PC-9 (cell line): ENCODE measurements at regions not wholly inside any gene's neighbourhood (a gene's known extent, or its start where the extent isn't known, plus 50 kb on each side); places are given as distances from the start of the nearest gene placed in this dataset.

Experiments used
- EZH2 ChIP-seq: fragments of 200-600 bp; sonication (generic); IDR thresholded peaks from 2 replicates; pipeline ENCODE4 v1.8.0; 2017; ENCODE audit warnings: antibody characterized with exemption, low read depth
- TF ChIP-seq, protein P1 (sequence below): fragments of 200-600 bp; sonication (generic); conservative IDR thresholded peaks from 2 replicates; pipeline ENCODE4 v1.6.1; 2017; ENCODE audit warnings: mixed run types, antibody characterized with exemption, mild to moderate bottlenecking, moderate library complexity

GRCh38 chr3:102151935-102152334 lies 282.9 kb upstream of the ZPLD1 start:
- TF ChIP-seq, protein P1, sequence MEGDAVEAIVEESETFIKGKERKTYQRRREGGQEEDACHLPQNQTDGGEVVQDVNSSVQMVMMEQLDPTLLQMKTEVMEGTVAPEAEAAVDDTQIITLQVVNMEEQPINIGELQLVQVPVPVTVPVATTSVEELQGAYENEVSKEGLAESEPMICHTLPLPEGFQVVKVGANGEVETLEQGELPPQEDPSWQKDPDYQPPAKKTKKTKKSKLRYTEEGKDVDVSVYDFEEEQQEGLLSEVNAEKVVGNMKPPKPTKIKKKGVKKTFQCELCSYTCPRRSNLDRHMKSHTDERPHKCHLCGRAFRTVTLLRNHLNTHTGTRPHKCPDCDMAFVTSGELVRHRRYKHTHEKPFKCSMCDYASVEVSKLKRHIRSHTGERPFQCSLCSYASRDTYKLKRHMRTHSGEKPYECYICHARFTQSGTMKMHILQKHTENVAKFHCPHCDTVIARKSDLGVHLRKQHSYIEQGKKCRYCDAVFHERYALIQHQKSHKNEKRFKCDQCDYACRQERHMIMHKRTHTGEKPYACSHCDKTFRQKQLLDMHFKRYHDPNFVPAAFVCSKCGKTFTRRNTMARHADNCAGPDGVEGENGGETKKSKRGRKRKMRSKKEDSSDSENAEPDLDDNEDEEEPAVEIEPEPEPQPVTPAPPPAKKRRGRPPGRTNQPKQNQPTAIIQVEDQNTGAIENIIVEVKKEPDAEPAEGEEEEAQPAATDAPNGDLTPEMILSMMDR: no peak
- TF ChIP-seq EZH2: no peak
